ENCODE measurements at regions not wholly inside any gene's neighbourhood (a gene's known extent, or its start where the extent isn't known, plus 50 kb on each side); places are given as distances from the start of the nearest gene placed in this dataset.

GRCh38 chr3:154753101-154753500, 323.1 kb upstream of the GPR149 start:
- no peak for DNase-seq

- DNase-seq: no peak
Observed at GRCh38 chr3:154749514-154749913, 319.5 kb upstream of the GPR149 start.

- no peak for DNase-seq
Observed at GRCh38 chr3:154745929-154746328, 315.9 kb upstream of the GPR149 start.

GRCh38 chr3:154745122-154745521, 315.1 kb upstream of the GPR149 start:
- no peak for DNase-seq

- DNase-seq: no peak
Observed at GRCh38 chr3:154743418-154743817, 313.4 kb upstream of the GPR149 start.

GRCh38 chr3:154734468-154734867, 304.5 kb upstream of the GPR149 start:
- no peak for DNase-seq

- DNase-seq: peak; percentile 29
Observed at GRCh38 chr3:154730186-154730585, 300.2 kb upstream of the GPR149 start.

- DNase-seq: peak; percentile 36
Observed at GRCh38 chr3:154729741-154730140, 299.8 kb upstream of the GPR149 start.

- DNase-seq: no peak
Observed at GRCh38 chr3:154728285-154728684, 298.3 kb upstream of the GPR149 start.

- no peak for DNase-seq
Observed at GRCh38 chr3:154720921-154721320, 290.9 kb upstream of the GPR149 start.

GRCh38 chr3:154718053-154718452, 288.1 kb upstream of the GPR149 start:
- no peak for DNase-seq

- no peak for DNase-seq
Observed at GRCh38 chr3:154716170-154716569, 286.2 kb upstream of the GPR149 start.

GRCh38 chr3:154708554-154708953, 278.6 kb upstream of the GPR149 start:
- DNase-seq: no peak

- no peak for DNase-seq
Observed at GRCh38 chr3:154701055-154701454, 271.1 kb upstream of the GPR149 start.

GRCh38 chr3:154690413-154690812, 260.4 kb upstream of the GPR149 start:
- no peak for DNase-seq

GRCh38 chr3:154684440-154684839, 254.4 kb upstream of the GPR149 start:
- no peak for DNase-seq

GRCh38 chr3:154684021-154684420, 254.0 kb upstream of the GPR149 start:
- no peak for DNase-seq

GRCh38 chr3:154678041-154678654, 248.2 kb upstream of the GPR149 start:
- no peak for DNase-seq

GRCh38 chr3:154668835-154669234, 238.8 kb upstream of the GPR149 start:
- no peak for DNase-seq

GRCh38 chr3:154668187-154668586, 238.2 kb upstream of the GPR149 start:
- no peak for DNase-seq

GRCh38 chr3:154666542-154666941, 236.6 kb upstream of the GPR149 start:
- DNase-seq: no peak

GRCh38 chr3:154664714-154665113, 234.7 kb upstream of the GPR149 start:
- no peak for DNase-seq

GRCh38 chr3:154662851-154663250, 232.9 kb upstream of the GPR149 start:
- no peak for DNase-seq

- no peak for DNase-seq
Observed at GRCh38 chr3:154660811-154661210, 230.8 kb upstream of the GPR149 start.

- no peak for DNase-seq
Observed at GRCh38 chr3:154658000-154658399, 228.0 kb upstream of the GPR149 start.

- no peak for DNase-seq
Observed at GRCh38 chr3:154657218-154657617, 227.2 kb upstream of the GPR149 start.
